OCI-LY7 (cell line): ENCODE measurements at regions not wholly inside any gene's neighbourhood (a gene's known extent, or its start where the extent isn't known, plus 50 kb on each side); places are given as distances from the start of the nearest gene placed in this dataset.

Source experiments
- BruUV-seq: library from RNA; stranded (reverse); fragments of 400-500 nt; replicated peaks from 2 replicates; lab custom pipeline; 2021; lab: Mats Ljungman, UMichigan
- CTCF ChIA-PET: fragments of 300-600 bp; sonication (Branson Sonifier 250); formaldehyde crosslinking; loops from one replicate; lab custom pipeline; 2022; ENCODE audit warnings: antibody characterized with exemption; ENCODE audit not compliant: unreplicated experiment; lab: Charles Lee
- POLR2A ChIA-PET: fragments of 300-600 bp; sonication (Branson Sonifier 250); formaldehyde crosslinking; loops from one replicate; lab custom pipeline; 2022; ENCODE audit warnings: antibody characterized with exemption; lab: Charles Lee
- DNase-seq: peaks from one replicate; pipeline ENCODE4 v3.0.0-alpha.2; 2015; ENCODE audit warnings: low spot score
- H2AFZ ChIP-seq: fragments of 200-600 bp; sonication (generic), shearing (Covaris generic); 2 replicates; pipeline ENCODE4 v1.6.1; 2014; ENCODE audit warnings: mild to moderate bottlenecking, antibody characterized with exemption, low read length, moderate library complexity
- H3K27ac ChIP-seq: fragments of 200-600 bp; sonication (generic); 2 replicates; pipeline ENCODE4 v1.5.1; 2014; ENCODE audit warnings: mixed run types, low read depth, mild to moderate bottlenecking, moderate library complexity, low read length, inconsistent platforms; ENCODE audit not compliant: poor library complexity, severe bottlenecking
- H3K36me3 ChIP-seq: fragments of 200-600 bp; sonication (generic); 2 replicates; pipeline ENCODE4 v1.6.1; 2014; ENCODE audit warnings: mild to moderate bottlenecking, antibody characterized with exemption, low read length, moderate library complexity, mixed read lengths; ENCODE audit not compliant: insufficient read depth
- H3K4me1 ChIP-seq: fragments of 200-600 bp; sonication (generic); 2 replicates; pipeline ENCODE4 v1.5.1; 2014; ENCODE audit warnings: mild to moderate bottlenecking, low read length; ENCODE audit not compliant: insufficient read depth, poor library complexity, severe bottlenecking
- H3K4me2 ChIP-seq: fragments of 200-600 bp; sonication (generic); 2 replicates; pipeline ENCODE4 v1.6.1; 2014; ENCODE audit warnings: mild to moderate bottlenecking, low read length
- H3K4me3 ChIP-seq: fragments of 200-600 bp; sonication (generic); 2 replicates; pipeline ENCODE4 v1.5.1; 2014; ENCODE audit warnings: mild to moderate bottlenecking, low read depth, low read length; ENCODE audit not compliant: poor library complexity, severe bottlenecking
- H3K79me2 ChIP-seq: fragments of 200-600 bp; sonication (generic); 2 replicates; pipeline ENCODE4 v1.6.1; 2016; ENCODE audit warnings: low read depth, mild to moderate bottlenecking, low read length, moderate library complexity, mixed read lengths; ENCODE audit not compliant: insufficient read depth
- H3K9me2 ChIP-seq: fragments of 200-600 bp; sonication (generic); 2 replicates; pipeline ENCODE4 v1.6.1; 2016; ENCODE audit warnings: mild to moderate bottlenecking, low read length, mixed read lengths; ENCODE audit not compliant: insufficient read depth
- H3K9me3 ChIP-seq: fragments of 200-600 bp; sonication (generic); 2 replicates; pipeline ENCODE4 v1.6.1; 2014; ENCODE audit warnings: mild to moderate bottlenecking, mixed run types, low read length, mixed read lengths
- H4K20me1 ChIP-seq: fragments of 200-600 bp; sonication (generic); 2 replicates; pipeline ENCODE4 v1.6.1; 2014; ENCODE audit warnings: mild to moderate bottlenecking, antibody characterized with exemption, low read length, moderate library complexity, mixed read lengths; ENCODE audit not compliant: insufficient read depth
- CTCF ChIP-seq: fragments of 200-600 bp; sonication (generic); conservative IDR thresholded peaks from 2 replicates; pipeline ENCODE4 v1.5.1; 2014; ENCODE audit warnings: mild to moderate bottlenecking, antibody characterized with exemption, low read length, moderate library complexity, mixed read lengths
- EZH2phosphoT487 ChIP-seq: fragments of 200-600 bp; sonication (generic); IDR thresholded peaks from 2 replicates; pipeline ENCODE4 v1.6.1; 2018; ENCODE audit warnings: low read depth, borderline replicate concordance, mild to moderate bottlenecking, mixed run types, antibody characterized with exemption, low read length, moderate library complexity, mixed read lengths
- intact Hi-C: fragments of 100-400 bp; cut with micrococcal nuclease; formaldehyde crosslinking; loops from one replicate; pipeline ENCODE4 v1.10.0; 2022; ENCODE audit not compliant: unreplicated experiment

GRCh38 chr21:21969211-21969610, 971.0 kb downstream of the NCAM2 start:
- no peaks in the 10 kb centered on the region for H3K79me2 ChIP-seq
- H3K36me3 ChIP-seq: no peaks in the 10 kb centered on the region
- ChIA-PET POLR2A (no interaction called here), CTCF (no interaction called here)
- H2AFZ ChIP-seq: no peak overlapping the region
- H3K4me2 ChIP-seq: no peak overlapping the region
- peaks cover 17% of the 10 kb centered on the region; the same call in 1 of the 2 replicates for H3K9me3 ChIP-seq
- H3K9me2 ChIP-seq: no peaks in the 10 kb centered on the region
- H3K4me1 ChIP-seq: no peaks in the 10 kb centered on the region
- H3K4me3 ChIP-seq: no peak overlapping the region
- TF ChIP-seq CTCF (no peak), EZH2phosphoT487 (no peak)
- no peak for DNase-seq
- no peak overlapping the region for H3K27ac ChIP-seq
- BruUV-seq: no TSS peak
- intact Hi-C loops: no loop called here
- no peaks in the 10 kb centered on the region for H4K20me1 ChIP-seq

GRCh38 chr21:21971384-21971783, 973.2 kb downstream of the NCAM2 start:
- peaks cover 16% of the 10 kb centered on the region; the same call in 1 of the 2 replicates for H3K9me3 ChIP-seq
- intact Hi-C loops: no loop called here
- H3K4me3 ChIP-seq: no peak overlapping the region
- no peak overlapping the region for H3K4me2 ChIP-seq
- H3K4me1 ChIP-seq: no peaks in the 10 kb centered on the region
- TF ChIP-seq EZH2phosphoT487 (no peak), CTCF (no peak)
- no TSS peak for BruUV-seq
- no peaks in the 10 kb centered on the region for H4K20me1 ChIP-seq
- DNase-seq: no peak
- H3K9me2 ChIP-seq: no peaks in the 10 kb centered on the region
- ChIA-PET POLR2A (interaction anchor here (0.7 kb wide), 1 partner anchor 9 kb away, joined by 4 read pairs; no protein-coding TSS in a partner anchor), CTCF (no interaction called here)
- H3K36me3 ChIP-seq: no peaks in the 10 kb centered on the region
- H3K27ac ChIP-seq: no peak overlapping the region
- no peaks in the 10 kb centered on the region for H3K79me2 ChIP-seq
- no peak overlapping the region for H2AFZ ChIP-seq

- no peak overlapping the region for H3K4me3 ChIP-seq
- ChIA-PET POLR2A (no interaction called here), CTCF (no interaction called here)
- H3K9me2 ChIP-seq: no peaks in the 10 kb centered on the region
- H3K4me2 ChIP-seq: no peak overlapping the region
- intact Hi-C loops: no loop called here
- TF ChIP-seq CTCF: no peak
- no peak for TF ChIP-seq EZH2phosphoT487
- no peaks in the 10 kb centered on the region for H3K4me1 ChIP-seq
- H4K20me1 ChIP-seq: no peaks in the 10 kb centered on the region
- H3K27ac ChIP-seq: no peak overlapping the region
- no peaks in the 10 kb centered on the region for H3K36me3 ChIP-seq
- H3K79me2 ChIP-seq: no peaks in the 10 kb centered on the region
- no TSS peak for BruUV-seq
- no peak for DNase-seq
- H2AFZ ChIP-seq: no peak overlapping the region
- H3K9me3 ChIP-seq: peaks cover 21% of the 10 kb centered on the region
Measured at GRCh38 chr21:21973806-21974205, 975.6 kb downstream of the NCAM2 start.
